ENCODE measurements at regions not wholly inside any gene's neighbourhood (a gene's known extent, or its start where the extent isn't known, plus 50 kb on each side); places are given as distances from the start of the nearest gene placed in this dataset.
A peak's percentile ranks its signal among the peaks of the same experiment; 100 is the strongest.

GRCh38 chr18:45517181-45517741, 98.0 kb upstream of the SLC14A2 start:
- TF ChIP-seq POLR2A (IDR thresholded peaks at IDR 0.05) (no peak), POLR2AphosphoS5 (IDR thresholded peaks at IDR 0.05) (peak; percentile 8)
- TF ChIP-seq, protein P1, sequence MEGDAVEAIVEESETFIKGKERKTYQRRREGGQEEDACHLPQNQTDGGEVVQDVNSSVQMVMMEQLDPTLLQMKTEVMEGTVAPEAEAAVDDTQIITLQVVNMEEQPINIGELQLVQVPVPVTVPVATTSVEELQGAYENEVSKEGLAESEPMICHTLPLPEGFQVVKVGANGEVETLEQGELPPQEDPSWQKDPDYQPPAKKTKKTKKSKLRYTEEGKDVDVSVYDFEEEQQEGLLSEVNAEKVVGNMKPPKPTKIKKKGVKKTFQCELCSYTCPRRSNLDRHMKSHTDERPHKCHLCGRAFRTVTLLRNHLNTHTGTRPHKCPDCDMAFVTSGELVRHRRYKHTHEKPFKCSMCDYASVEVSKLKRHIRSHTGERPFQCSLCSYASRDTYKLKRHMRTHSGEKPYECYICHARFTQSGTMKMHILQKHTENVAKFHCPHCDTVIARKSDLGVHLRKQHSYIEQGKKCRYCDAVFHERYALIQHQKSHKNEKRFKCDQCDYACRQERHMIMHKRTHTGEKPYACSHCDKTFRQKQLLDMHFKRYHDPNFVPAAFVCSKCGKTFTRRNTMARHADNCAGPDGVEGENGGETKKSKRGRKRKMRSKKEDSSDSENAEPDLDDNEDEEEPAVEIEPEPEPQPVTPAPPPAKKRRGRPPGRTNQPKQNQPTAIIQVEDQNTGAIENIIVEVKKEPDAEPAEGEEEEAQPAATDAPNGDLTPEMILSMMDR (IDR thresholded peaks at IDR 0.05), result no peak
